ENCODE measurements at regions not wholly inside any gene's neighbourhood (a gene's known extent, or its start where the extent isn't known, plus 50 kb on each side); places are given as distances from the start of the nearest gene placed in this dataset.
A peak's percentile ranks its signal among the peaks of the same experiment; 100 is the strongest.

GRCh38 chr15:89421219-89421618 lies 75.2 kb downstream of the RHCG start:
- DNase-seq (ENCODE audit: low spot score) = no peak
- no peak for FAIRE-seq

- DNase-seq (ENCODE audit: low spot score) (peak; percentile 76), FAIRE-seq (peak; percentile 13)
These were observed 76.9 kb downstream of the RHCG start for GRCh38 chr15:89419370-89419984.

- FAIRE-seq = no peak
- no peak for DNase-seq (ENCODE audit: low spot score)
These were observed 79.1 kb downstream of the RHCG start for GRCh38 chr15:89417206-89417725.

- DNase-seq (ENCODE audit: low spot score) (peak; percentile 89), FAIRE-seq (no peak)
These were observed 79.8 kb downstream of the RHCG start for GRCh38 chr15:89416339-89417183.

GRCh38 chr15:89414571-89414970 lies 79.9 kb upstream of the POLG start:
- no peak for DNase-seq (ENCODE audit: low spot score)
- FAIRE-seq = no peak

GRCh38 chr15:89413877-89414276 lies 79.3 kb upstream of the POLG start:
- FAIRE-seq = no peak
- no peak for DNase-seq (ENCODE audit: low spot score)

- DNase-seq (ENCODE audit: low spot score) (no peak), FAIRE-seq (no peak)
These were observed 78.3 kb upstream of the POLG start for GRCh38 chr15:89412905-89413411.

GRCh38 chr15:89410039-89410435 lies 75.4 kb upstream of the POLG start:
- FAIRE-seq (no peak), DNase-seq (ENCODE audit: low spot score) (no peak)

GRCh38 chr15:89409184-89410038 lies 74.8 kb upstream of the POLG start:
- no peak for DNase-seq (ENCODE audit: low spot score)
- no peak for FAIRE-seq

- DNase-seq (ENCODE audit: low spot score) (no peak), FAIRE-seq (no peak)
These were observed 74.0 kb upstream of the POLG start for GRCh38 chr15:89408372-89409183.

- no peak for DNase-seq (ENCODE audit: low spot score)
- no peak for FAIRE-seq
These were observed 72.5 kb upstream of the POLG start for GRCh38 chr15:89406940-89407607.

GRCh38 chr15:89406218-89406939 lies 71.8 kb upstream of the POLG start:
- FAIRE-seq = no peak
- DNase-seq (ENCODE audit: low spot score) = no peak

- DNase-seq (ENCODE audit: low spot score) = no peak
- no peak for FAIRE-seq
These were observed 70.9 kb upstream of the POLG start for GRCh38 chr15:89405494-89405893.

- FAIRE-seq = no peak
- DNase-seq (ENCODE audit: low spot score) = no peak
These were observed 69.4 kb upstream of the POLG start for GRCh38 chr15:89404023-89404422.

GRCh38 chr15:89402518-89402805 lies 67.8 kb upstream of the POLG start:
- FAIRE-seq = no peak
- DNase-seq (ENCODE audit: low spot score) = no peak

GRCh38 chr15:89401631-89402517 lies 67.2 kb upstream of the POLG start:
- no peak for FAIRE-seq

GRCh38 chr15:89400782-89401545 lies 66.3 kb upstream of the POLG start:
- DNase-seq (ENCODE audit: low spot score) = no peak

More at GRCh38 chr15:89401631-89402517, 67.2 kb upstream of the POLG start:
- DNase-seq (ENCODE audit: low spot score) = peak; percentile 46

More at GRCh38 chr15:89400782-89401545, 66.3 kb upstream of the POLG start:
- FAIRE-seq = no peak

All from urothelium cell line (cell line).